ENCODE measurements at regions not wholly inside any gene's neighbourhood (a gene's known extent, or its start where the extent isn't known, plus 50 kb on each side); places are given as distances from the start of the nearest gene placed in this dataset.

DNA sequence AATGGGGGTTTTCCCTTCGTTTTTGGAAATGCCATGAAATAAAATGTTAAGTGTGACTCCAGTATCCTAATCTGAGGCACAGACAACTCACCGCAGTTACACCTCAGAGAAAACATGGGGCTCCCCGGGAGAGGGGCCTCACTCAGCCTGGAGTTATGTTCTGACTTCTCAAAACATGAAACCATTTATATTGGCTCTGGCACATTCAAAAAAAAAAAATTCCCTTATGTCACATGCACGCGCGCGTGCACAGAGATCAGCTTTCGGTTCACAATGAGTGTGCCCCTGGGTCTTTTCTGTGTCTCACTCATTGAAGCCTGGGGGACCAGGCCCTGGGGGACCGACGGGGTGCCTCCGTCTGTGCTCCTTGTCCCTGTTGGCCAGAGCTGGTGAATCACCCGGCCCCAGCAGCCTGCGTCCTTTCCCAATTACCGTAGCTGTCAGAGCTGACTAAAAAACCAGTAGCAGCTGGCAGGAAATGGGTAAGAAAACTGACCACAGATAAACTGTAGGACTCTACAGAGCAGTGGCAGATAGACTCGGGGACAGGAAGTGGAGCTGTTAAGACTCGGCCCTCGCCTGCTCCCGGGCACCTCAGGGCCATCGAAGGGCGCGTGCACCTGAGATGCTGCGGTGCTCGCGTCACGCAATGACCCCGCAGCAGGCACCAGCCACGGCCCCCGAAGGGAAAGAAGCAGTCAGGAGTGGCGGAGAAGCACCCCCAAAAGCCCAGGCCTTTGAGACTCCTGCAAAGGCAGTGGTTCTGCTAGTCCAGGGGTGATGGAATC lies 138.3 kb upstream of the ID2 start:
- no peak for DNase-seq

DNA sequence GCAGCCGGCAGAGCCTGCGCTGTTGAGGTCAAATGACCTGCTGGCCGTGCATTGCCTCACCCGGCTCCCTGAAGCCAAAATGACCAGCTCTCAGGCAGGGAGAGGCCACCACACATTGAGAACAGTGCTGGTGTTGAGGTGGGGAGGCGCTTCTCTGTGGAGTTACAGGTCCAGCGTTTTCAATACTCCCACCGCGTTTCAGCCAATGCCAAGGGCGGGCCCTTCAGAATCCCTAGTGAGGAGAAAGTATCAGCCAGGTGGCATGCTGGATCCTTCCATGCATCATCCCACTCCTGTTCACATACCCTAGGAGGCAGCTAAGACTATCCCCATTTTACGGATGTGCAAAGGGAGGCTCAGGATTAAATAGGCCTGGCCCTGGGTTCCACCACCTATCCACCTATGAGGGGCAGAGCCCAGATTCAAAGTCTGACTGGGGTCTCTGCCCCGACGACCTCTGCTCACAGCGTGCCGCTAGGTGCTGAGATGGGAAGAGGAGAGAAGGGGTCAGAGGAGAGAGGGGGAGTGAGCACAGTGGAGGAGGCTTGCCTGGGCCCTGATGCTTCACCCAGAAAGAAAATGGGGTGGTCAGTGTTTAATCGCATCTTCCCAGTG lies 137.6 kb upstream of the ID2 start:
- no peak for DNase-seq

DNA sequence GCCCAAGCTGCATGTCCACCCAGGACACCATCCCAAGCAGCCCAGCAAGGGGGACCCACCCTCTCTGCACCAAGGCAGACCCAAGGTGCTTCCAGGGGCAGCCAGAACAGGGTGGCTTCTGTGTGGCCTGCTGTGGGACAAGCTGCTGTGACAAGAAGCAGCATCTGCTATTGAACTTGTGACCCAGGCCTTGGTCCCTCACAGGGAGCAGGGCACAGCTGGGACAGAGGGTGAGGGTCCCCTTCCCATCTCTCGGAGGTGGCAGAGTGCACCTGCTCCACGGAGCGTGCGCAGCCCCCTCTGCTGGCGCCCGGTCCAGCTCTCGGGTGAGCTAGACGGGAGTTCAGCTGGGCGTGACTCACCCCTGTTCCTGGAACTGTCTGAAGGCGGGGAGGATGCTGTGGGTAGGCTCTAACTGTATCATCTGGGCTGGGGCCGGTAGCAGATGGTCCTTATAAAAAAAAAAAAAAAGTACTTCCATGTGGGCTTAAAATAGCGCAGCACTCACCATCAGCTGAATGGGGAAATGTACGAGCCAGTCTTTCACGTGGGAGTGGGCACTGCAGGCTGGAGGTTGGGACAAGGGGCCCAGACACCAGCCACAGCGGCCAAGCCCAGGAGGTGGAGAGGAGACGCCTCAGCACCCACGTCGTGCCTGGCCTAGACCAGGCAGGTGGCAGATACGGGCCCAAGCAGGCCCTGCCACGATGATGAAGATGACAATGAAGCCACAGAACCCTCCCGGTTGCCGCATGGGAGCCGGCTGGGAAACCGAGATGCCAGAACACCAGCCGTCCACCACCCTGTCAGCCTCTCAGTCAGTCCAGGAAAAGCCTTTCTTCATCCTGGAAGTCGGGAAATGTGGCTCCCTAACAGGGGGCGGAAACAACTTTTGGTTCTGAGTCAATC lies 136.8 kb upstream of the ID2 start:
- no peak for DNase-seq

DNA sequence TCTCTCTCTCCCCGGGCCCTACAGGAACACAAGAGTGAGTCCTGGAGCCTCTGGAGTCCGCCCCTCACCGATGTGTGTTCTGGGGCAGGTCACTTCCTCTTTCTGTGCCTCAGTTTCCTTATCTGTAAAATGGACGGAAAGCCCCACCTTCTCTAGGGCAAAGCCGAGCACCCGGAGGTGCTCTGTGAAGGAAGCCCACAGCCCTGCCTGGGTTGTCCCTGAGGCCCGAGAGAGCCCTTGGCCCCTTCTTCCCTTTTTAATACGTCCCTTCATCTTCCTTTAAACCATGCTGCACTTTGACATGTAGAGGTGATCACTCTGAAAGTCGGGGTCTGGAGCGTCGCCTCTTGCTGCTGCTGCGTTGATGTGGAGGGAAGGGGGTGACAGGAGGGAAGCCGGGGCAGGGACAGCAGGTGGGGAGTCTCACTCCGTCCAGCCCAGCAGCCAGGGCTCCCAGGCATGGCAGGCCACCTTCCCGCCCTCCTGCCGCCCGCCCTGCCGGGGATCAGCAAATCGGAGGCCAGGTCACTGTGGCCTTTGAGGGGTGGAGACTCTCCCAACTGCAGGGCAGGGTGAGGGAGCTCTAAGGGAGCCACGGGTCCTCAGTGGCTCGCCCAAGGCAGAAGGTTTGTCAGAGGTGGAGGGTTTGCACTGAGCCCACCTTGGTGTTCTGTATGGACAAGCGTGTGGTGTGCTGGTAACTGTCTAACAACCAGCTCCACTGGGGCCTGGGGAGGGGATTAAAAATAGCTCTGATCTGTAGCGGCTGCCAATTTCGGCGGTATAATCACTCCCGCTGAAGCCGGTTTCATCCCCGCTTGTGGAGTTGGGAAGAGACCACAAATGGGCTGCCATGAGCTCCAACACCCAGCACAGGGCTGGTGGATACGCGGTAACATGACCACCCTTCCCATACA lies 135.9 kb upstream of the ID2 start:
- DNase-seq, result no peak

DNA sequence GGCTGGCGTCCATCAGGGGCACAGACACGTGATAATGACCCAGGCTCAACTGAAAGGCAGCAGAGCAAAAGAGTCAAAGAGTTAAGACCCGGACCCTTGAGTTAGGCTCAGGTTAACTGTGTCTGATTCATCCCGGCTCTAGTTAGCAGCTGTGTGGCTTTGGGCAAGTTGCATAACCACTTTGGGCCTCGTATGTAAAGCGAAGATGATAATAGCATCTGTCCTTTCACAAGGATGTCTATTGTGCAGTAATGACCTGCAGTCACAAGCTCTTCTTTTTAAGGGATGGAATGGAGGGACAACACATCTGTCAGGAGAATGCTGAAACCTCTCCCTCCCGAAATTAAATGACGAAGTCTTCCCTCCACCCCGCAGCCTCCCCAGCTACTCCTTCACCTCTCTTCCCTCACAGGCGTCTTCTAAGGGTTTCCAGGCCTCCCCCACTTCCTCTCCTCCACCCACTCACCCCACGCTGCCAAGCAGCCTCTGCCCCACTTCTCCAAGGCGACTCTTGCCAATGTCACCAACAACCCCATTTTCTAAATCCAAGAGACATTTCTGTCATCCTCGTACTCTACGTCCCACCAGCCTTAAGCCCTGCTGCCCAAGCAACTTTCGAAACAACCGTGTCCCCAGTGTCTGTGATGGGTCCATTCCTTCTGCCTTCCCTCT lies 135.1 kb upstream of the ID2 start:
- no peak for DNase-seq

DNA sequence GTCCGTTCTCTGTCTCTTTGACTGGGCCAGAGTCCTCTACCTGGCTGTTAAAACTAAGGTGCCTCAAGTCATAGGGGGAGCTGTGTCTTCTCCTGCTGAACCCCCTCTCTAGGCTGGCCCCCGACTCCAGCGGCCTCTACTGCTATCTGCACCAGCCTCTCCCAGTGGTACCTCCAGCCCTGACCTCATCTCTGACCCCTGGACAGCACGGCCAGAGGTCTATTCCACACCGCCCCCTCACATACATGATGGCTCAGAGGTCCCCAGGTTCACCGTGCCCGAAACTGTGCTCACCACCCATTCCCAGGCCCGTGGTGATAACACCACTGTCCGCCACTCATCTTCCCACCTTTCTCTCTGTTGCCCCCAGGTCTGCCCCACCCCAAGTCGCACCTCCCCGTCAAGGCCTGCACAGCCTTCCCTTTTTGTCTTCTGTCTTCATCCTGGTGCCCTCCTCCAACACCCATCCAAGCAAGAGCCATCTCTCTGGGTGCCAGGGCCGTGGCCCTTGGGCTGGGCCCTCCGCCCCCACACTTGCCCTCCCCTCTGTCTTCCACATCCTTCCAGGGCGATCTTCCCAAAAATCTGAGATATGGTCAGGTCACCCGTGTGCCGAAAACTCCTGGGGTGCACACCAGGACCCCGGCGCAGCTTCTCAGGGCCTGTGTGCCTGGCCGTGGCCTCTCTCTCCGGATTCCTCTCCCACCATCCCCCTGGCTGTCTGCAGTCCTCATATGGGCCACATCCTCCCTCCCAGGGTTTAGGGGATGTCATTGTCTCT lies 134.4 kb upstream of the ID2 start:
- DNase-seq, result no peak

DNA sequence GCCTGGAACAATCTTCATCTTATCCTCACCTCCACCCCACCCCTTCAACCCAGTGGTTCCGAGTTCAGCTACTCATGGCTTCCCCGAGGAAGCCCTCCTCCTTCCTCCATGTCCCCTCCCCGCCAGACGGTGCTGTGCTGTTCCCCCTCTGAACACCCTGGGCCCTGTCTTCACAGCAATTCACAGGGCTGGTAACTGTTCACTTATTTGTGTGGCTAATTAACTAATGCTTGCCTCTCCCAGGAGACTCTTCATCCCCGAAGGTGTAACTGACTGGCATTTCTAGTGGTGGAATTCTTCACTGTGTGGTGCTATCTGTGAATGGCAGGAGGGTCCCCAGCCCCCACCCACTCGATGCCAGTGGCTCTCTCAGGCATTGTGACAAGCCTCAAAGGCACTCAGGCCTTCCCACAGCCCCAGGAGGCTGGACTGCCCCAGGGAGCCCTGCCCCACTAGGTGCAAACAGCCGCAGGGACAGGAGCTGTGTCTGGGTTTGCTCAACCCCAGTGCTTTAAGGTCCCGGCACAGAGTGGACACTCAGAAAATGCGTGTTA lies 133.7 kb upstream of the ID2 start:
- DNase-seq, result no peak

DNA sequence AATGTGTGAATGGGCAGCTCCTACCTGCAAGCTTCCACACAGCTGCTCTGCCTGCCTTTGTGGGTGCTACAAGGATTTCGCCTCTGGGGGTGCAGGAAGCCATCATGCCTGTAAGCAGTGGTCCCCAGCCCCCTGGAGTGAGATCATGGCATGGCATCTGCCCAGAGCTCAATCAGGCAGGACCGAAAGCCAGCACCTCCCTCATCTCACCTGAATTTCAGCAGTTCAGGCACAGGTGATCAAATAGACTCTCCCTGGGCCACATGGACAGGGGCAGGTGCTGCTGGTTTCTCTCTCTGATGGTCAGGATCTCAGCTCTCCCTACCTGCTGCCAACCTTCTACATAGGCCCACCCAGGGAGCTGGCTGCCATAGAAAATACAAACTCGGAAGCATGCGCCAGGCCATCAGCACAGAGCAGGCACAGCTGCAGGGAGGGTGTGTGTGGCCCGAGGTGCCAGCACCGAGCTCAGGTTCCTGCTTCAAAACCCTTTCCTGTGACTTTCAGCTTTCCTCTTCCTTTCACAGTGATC lies 133.2 kb upstream of the ID2 start:
- no peak for DNase-seq

DNA sequence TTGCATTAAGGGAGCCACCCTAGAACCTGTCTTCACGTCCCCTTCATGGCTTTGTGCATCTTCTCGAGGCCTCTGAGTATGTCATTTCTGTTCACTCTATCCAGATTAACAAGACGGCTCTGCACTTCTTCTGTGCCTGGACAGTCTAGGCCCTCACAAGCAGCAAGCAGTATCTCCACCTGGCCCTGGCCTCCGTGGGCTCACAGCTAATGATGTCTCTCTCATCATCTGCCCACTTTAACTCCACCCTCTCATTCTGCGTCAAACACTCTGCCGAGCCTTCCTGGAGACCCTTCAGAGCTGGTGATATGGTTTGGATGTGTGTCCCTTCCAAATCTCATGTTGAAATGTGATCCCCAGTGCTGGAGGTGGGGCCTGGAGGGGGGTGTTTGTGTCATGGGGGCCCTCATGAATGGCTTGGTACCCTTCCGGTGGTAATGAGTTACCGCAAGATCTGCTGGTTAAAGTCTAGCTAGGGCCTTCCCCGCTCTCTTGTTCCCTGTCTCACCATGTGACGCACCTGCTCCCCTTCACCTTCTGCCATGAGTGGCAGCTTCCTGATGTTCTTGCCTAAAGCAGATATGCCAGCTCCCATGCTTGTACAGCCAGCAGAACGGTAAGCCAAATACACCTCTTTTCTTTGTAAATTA lies 132.5 kb upstream of the ID2 start:
- DNase-seq, result no peak

DNA sequence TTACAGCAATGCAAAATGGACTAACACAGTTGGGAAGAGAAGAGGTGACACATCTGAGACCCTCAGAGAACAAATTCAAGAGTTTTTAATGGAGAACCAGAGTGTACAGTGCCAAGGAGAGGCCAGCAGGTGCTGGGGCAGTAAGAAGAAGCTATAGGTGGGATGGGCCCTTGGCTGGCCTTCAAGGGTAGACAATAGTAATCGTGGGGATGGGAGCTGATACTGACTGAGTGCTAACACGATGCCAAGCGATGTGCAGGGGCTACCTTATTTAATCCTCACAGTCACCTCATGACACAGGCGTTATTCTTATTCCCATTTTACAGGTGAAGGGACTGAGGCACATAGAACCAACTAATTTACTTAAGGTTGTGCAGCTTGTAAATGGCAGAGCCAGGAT lies 131.9 kb upstream of the ID2 start:
- DNase-seq, result no peak

DNA sequence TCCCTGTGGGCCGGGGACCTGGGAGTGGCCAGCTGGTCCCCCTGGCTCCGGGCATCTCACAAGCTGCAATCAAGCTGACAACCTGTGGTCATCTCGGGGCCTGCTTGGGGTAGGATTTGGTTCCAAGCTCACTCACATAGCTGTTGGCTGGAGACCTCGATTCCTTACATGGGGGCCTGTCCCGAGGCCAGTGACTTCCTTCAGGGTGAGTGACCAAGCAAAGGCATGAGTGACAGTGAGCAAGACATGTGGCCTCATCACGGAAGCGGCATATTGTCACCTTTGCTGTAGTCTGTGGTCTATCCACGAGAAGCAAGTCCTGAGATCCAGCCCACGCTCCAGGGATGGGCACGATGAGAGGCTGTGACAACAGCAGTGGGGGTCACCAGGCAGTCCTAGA lies 131.4 kb upstream of the ID2 start:
- DNase-seq, result no peak

DNA sequence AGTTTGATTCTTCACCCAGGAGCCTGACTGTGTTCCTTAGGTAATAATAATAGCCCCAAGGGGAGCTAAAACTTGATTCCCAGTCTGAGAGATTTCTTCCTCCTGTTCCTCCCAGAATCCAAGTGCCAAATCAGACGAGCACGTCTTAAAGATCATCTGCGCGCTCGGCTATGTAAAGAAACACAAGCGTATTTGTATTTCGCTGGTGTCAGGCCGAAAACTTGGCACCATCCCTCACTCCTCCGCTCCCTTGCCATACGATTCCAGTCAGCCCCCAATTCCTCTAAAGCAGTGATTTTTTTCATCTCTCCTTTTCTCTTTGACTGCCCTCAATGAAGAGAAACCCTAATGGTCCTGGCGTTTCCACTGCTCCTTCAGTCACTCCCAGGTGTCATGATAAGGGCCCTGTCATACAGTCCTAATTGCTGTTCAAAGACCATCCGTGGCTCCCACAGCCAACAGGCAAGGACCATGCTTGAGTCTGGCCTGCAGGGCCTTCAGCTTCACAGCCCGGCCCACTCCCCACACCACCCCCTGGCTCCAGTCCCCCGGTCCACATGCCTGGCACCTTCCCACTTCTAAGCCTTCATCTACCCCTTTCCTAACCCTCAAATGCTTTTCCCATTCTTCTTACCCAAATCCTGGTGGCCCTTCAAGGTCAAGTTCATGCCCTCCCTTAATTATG lies 130.8 kb upstream of the ID2 start:
- DNase-seq, result no peak

DNA sequence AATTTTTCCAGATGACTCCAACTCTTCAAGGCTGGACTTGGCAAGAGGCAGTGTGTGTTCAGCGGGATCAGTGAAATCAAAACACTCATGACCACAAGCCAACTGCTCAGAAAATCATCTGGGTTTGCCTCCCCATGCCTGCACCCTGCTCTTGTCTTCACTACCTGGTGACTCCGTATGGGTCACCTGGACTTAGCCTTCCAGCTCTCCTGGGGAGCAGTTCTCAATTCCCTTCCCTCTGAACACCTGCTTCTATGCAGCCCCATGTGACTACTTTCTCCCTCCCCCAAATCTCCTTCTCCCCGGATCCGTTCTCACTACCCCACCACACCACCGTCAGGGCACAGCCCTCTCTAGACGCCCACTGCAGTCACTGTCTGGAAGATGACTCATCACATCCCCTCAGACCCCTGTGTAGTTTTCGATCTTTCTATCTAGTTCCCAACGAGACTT lies 130.2 kb upstream of the ID2 start:
- DNase-seq, result no peak

DNA sequence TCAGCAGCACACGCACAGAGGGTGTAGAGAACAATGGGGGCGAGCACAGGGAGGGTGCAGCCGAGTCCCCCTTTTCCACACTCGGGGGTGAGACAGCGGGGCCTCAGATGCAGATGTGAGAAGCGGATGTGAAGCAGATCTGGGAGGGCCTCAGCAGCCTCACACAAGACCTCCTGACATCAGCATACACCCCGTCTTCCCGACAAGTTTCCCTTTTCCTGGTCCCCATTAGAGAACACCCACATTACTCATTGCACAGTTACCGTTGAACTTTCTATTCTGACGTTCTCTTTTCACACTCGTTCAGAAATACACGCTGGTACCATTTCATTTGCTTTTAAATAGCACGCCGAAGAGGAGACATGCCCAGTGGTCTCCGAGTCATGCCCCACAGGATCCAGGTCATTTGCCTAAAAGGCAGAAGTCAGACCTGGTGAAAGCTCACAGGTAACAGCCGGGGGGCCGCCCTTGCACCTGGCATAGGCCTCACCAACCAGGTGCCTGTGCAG lies 129.5 kb upstream of the ID2 start:
- DNase-seq, result no peak

DNA sequence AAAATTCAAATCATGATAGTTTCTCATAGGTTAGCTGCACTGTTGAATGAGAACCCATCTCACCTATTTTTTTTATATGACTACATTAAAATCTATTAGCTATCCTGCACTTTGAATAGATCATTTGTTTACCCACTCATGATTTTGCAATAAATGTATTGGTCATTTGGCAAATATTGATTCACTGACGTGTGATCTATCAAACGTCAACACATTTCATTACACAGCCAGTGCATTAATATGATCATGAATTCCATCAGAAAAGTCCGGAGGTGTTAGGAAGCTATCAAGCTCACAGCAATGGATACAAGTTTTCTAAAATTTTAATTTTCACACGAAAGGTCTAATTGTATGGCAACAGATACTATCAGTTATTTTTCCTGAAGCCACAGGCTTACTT lies 128.2 kb upstream of the ID2 start:
- DNase-seq, result no peak

DNA sequence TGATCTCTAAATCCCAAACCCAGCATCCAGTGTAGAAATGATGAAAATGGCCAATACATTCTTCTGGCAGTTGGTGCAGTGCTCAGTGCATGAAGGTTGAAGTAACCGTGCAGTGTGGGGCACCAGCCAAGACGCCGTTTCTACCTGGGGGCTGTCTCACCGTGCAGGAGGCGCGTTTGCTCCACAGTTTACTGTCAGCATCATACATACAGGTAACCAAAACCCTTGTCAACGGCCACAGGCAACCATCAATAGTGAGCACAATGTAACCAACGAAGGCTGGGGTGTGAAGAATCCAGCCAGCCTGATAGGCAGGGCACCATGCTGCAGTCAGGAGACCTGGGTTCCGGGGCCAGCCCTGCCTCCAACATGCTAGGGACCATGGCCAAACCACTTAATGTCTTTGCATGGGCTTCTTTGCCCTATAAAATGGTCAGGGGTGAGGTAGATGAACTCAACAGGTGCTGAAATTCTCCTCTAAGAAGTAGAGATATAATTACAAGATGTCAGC lies 127.5 kb upstream of the ID2 start:
- no peak for DNase-seq

DNA sequence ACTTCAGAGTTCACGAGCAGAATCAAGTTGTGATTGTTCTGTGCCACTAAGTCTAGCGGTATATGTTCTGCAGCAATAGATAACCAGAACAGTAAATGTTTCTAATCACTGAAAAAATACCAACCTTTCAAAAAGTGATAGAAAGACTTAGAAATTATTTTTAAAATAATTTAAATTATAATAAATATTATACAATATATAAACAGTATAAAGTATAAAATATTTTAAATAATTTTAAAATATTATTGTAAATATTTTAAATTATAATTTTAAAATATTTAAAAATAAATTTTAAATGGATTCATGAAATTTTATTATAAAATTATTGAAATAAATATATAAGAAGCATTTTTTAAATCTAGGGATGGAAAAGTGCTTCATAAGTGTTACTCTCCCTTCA lies 126.3 kb upstream of the ID2 start:
- DNase-seq, result no peak

DNA sequence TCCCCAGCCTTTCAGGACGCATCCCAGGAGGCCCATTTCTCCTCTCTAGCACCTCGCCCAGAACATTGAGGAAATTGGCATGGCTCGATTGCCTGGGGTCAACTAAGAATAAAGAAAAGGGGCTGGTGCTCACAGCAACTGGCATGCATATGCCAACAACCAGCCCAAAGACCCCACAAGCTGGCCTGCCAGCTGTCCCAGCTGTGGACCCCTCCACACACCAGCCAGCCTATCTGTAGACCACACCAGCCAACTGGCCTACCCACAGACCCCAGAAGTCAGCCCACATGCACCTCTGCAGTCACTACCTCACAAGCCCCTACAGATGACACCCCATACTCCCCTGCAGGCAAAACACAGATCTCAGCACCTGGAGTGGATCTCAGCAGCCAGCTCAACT lies 123.8 kb upstream of the ID2 start:
- DNase-seq, result no peak

DNA sequence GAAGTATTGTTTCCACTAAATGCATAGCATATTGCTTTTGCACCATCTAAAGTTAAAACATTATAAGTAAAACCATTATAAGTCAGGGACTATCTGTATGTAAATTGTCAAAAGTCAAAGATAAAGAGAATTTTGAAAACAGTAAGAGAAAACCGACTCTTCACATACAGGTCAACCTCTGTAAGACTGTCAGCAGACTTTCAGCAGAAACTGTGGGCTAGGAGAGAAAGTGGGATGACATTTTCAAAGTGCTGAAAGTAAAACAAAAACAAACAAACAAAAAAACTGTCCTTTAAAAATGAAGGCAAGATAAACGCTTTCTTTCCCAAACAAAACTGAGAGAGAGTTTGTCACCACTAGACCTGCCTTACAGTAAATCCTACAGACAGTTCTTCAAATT lies 122.9 kb upstream of the ID2 start:
- DNase-seq, result no peak

All from DMS79 treated with DMSO at 0.1 percent for 48 hours (cell line).